Erythroblast (primary cell): ENCODE measurements at regions not wholly inside any gene's neighbourhood (a gene's known extent, or its start where the extent isn't known, plus 50 kb on each side); places are given as distances from the start of the nearest gene placed in this dataset.

Experiments used
- GATA1 ChIP-seq: IDR thresholded peaks from 2 replicates; pipeline ENCODE4 v1.6.1; 2011; ENCODE audit warnings: low read depth, mild to moderate bottlenecking, control low read depth, low read length, moderate library complexity
- POLR2A ChIP-seq: IDR thresholded peaks from 2 replicates; pipeline ENCODE4 v1.6.1; 2011; ENCODE audit warnings: mild to moderate bottlenecking, low read length

DNA sequence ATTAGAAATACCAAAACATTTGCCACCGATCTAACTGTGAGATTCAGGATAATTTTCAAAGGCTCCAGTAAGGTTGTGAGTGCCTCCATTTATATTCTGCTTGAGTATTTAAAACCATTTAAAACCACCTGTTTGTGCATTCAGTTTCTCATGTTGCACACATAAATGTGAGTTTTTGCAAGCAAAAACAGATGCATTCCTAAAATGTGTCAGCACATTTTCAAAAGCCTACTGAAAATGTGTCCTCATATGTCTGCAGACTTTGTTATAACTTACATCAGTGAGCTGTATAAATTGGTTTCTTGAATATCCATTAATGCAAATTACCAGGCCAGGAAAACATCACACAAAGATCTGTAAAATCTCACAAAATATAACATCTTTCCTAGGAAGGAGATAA lies 676.6 kb upstream of the EPHA7 start:
- no peak for TF ChIP-seq POLR2A
- TF ChIP-seq GATA1 = no peak
